ENCODE measurements at regions not wholly inside any gene's neighbourhood (a gene's known extent, or its start where the extent isn't known, plus 50 kb on each side); places are given as distances from the start of the nearest gene placed in this dataset.

GRCh38 chr12:77601069-77601468, 229.6 kb upstream of the NAV3 start:
- Histone ChIP-seq H3K79me1 (ENCODE audit: insufficient read depth, low read depth, low read length, poor library complexity, severe bottlenecking) (no peaks in the 10 kb centered on the region), H3K56ac (ENCODE audit: insufficient read length, low read depth, low read length) (no peak overlapping the region), H2BK5ac (ENCODE audit: insufficient read length, low read length) (no peak overlapping the region), H3K9ac (ENCODE audit: extremely low read depth, insufficient read length, low read length) (no peak overlapping the region), H3K4me2 (ENCODE audit: insufficient read depth, insufficient read length, low read length) (no peak overlapping the region), H4K8ac (replicated peaks; ENCODE audit: insufficient read length, low read depth, low read length) (no peak overlapping the region), H3K23ac (ENCODE audit: insufficient read length, low read depth, low read length) (no peak overlapping the region), H3K23me2 (ENCODE audit: insufficient read length, low read depth, low read length, poor library complexity, severe bottlenecking) (no peaks in the 10 kb centered on the region), H4K91ac (ENCODE audit: insufficient read length, low read depth, low read length) (no peak overlapping the region), H3K27me3 (ENCODE audit: insufficient read depth, low read length) (no peaks in the 10 kb centered on the region), H2BK120ac (ENCODE audit: low read depth, low read length, poor library complexity, severe bottlenecking) (no peak overlapping the region), H3T11ph (ENCODE audit: low read length) (no peak overlapping the region), H3K27ac (ENCODE audit: insufficient read length, low read depth, low read length) (no peak overlapping the region), H2AK5ac (ENCODE audit: insufficient read length, low read length) (no peak overlapping the region), H2BK20ac (ENCODE audit: low read depth, low read length, poor library complexity, severe bottlenecking) (no peak overlapping the region), H3K9me3 (ENCODE audit: control insufficient read depth, low read depth, low read length) (no peaks in the 10 kb centered on the region), H3K14ac (ENCODE audit: insufficient read depth, low read length) (no peak overlapping the region), H2BK12ac (ENCODE audit: insufficient read length, low read depth, low read length) (no peak overlapping the region), H4K20me1 (ENCODE audit: control insufficient read depth, insufficient read depth, insufficient read length) (no peaks in the 10 kb centered on the region), H4K5ac (ENCODE audit: insufficient read length, low read depth, low read length) (no peak overlapping the region), H2BK15ac (ENCODE audit: low read depth, low read length) (no peak overlapping the region), H3K4ac (ENCODE audit: low read depth, low read length) (no peak overlapping the region), H3K79me2 (ENCODE audit: insufficient read depth, low read length) (no peaks in the 10 kb centered on the region), H2AFZ (ENCODE audit: low read length) (no peak overlapping the region), H3K4me1 (ENCODE audit: insufficient read depth, low read length) (no peaks in the 10 kb centered on the region), H3K18ac (ENCODE audit: insufficient read length, low read depth, low read length) (no peak overlapping the region)
- WGBS (ENCODE audit: extremely low coverage, insufficient read length, low lambda C conversion rate), result no CpG with 5 or more reads among the region's 2 CpGs
- Mint-ChIP-seq H3K4me1 (no peaks in the 10 kb centered on the region), H3K9me3 (no peaks in the 10 kb centered on the region), H3K36me3 (ENCODE audit: insufficient read depth in 1 of 3, low read depth in 3 of 3) (no peaks in the 10 kb centered on the region), H3K27me3 (ENCODE audit: low read depth) (no peaks in the 10 kb centered on the region), H3K27ac (no peak overlapping the region), H3K4me3 (no peak overlapping the region)
- no peak for TF ChIP-seq CTCF (conservative IDR thresholded peaks at IDR 0.05)
- no peak for DNase-seq
